K562 (cell line): ENCODE measurements at regions not wholly inside any gene's neighbourhood (a gene's known extent, or its start where the extent isn't known, plus 50 kb on each side); places are given as distances from the start of the nearest gene placed in this dataset.

Experiments used
- CREBBP ChIP-seq: IDR thresholded peaks from one replicate; pipeline ENCODE4 v1.6.1; 2012; ENCODE audit warnings: low read depth, mild to moderate bottlenecking, control low read depth, inconsistent platforms, low read length
- CTCF ChIP-seq, 3 experiments: IDR thresholded peaks in 2 of 3; conservative IDR thresholded peaks in 1 of 3; 2 replicates each; pipeline ENCODE4 v1.5.1; 2011 to 2012; ENCODE audit warnings: low read length in 3 of 3, mild to moderate bottlenecking in 3 of 3, control low read depth in 2 of 3, improper control_type of control experiment in 1 of 3, inconsistent platforms in 1 of 3, low read depth in 1 of 3, mixed read lengths in 1 of 3, moderate library complexity in 1 of 3; ENCODE audit not compliant: insufficient read depth in 2 of 3
- JUNB ChIP-seq: fragments of 450-650 bp; formaldehyde crosslinking; conservative IDR thresholded peaks from 2 replicates; pipeline ENCODE4 v1.4.0; 2020; ENCODE audit warnings: mild to moderate bottlenecking
- MLX ChIP-seq, 2 experiments: fragments of 450-650 bp in 1 of 2; sonication (generic) in 1 of 2; formaldehyde crosslinking; conservative IDR thresholded peaks; 2 replicates each; pipeline versions ENCODE4 v1.4.0 to v1.8.1; 2020 to 2022; ENCODE audit warnings: mild to moderate bottlenecking in 1 of 2, missing genetic modification reagents in 1 of 2
- TSC22D4 ChIP-seq: fragments of 450-650 bp; IDR thresholded peaks from 2 replicates; pipeline ENCODE4 v1.6.1; 2016; ENCODE audit warnings: missing genetic modification characterization, missing biosample characterization, control low read depth
- ZBTB43 ChIP-seq: sonication (generic); formaldehyde crosslinking; IDR thresholded peaks from 2 replicates; pipeline ENCODE4 v1.8.0; 2023; ENCODE audit warnings: mild to moderate bottlenecking, missing genetic modification reagents

- TF ChIP-seq ZBTB43 (CRISPR knock-in tag) (no peak), JUNB (CRISPR knock-in tag) (no peak), CTCF (IDR thresholded peaks at IDR 0.05 in 2 of 3, conservative IDR thresholded peaks at IDR 0.05 in 1 of 3; ENCODE audit: insufficient read depth in 2 of 3, low read depth in 1 of 3, low read length in 3 of 3) (no peak), CREBBP (no peak), MLX (CRISPR knock-in tag; conservative IDR thresholded peaks at IDR 0.05) (no peak), TSC22D4 (tag) (no peak)
Observed at GRCh38 chr14:83006121-83006670, 1472.5 kb upstream of the SEL1L start.
